WTC11 (cell line): ENCODE measurements at regions not wholly inside any gene's neighbourhood (a gene's known extent, or its start where the extent isn't known, plus 50 kb on each side); places are given as distances from the start of the nearest gene placed in this dataset.

Source experiments
- ATAC-seq: fragments of 200-7000 bp; cut with Tn5 transposase; 2 replicates; pipeline ENCODE4 v1.10.0; 2021; ENCODE audit warnings: mild to moderate bottlenecking, moderate library complexity
- CTCF ChIA-PET: fragments of 300-600 bp; sonication (Branson Sonifier 250); formaldehyde crosslinking; loops from one replicate; lab custom pipeline; 2021; ENCODE audit warnings: antibody characterized with exemption; lab: Charles Lee
- POLR2A ChIA-PET: fragments of 350-600 bp; sonication (Branson Sonifier 250); formaldehyde crosslinking; loops from one replicate; lab custom pipeline; 2021; ENCODE audit warnings: antibody characterized with exemption; lab: Charles Lee
- DNase-seq: peaks from one replicate; pipeline ENCODE4 v3.0.0; 2021; ENCODE audit warnings: low spot score
- H3K27ac Mint-ChIP-seq: 2 replicates; pipeline ENCODE4 v1.8.0; 2021; ENCODE audit warnings: mixed read lengths
- H3K27me3 Mint-ChIP-seq: 2 replicates; pipeline ENCODE4 v1.8.0; 2021; ENCODE audit warnings: low read depth, mild to moderate bottlenecking, moderate library complexity, mixed read lengths
- H3K36me3 Mint-ChIP-seq: 2 replicates; pipeline ENCODE4 v1.8.0; 2021; ENCODE audit warnings: mixed read lengths
- H3K4me1 Mint-ChIP-seq: 2 replicates; pipeline ENCODE4 v1.8.0; 2022; ENCODE audit warnings: mixed read lengths
- H3K4me3 Mint-ChIP-seq: 2 replicates; pipeline ENCODE4 v1.8.0; 2021; ENCODE audit warnings: mild to moderate bottlenecking, moderate library complexity, mixed read lengths
- H3K9me3 Mint-ChIP-seq: 2 replicates; pipeline ENCODE4 v1.8.0; 2021; ENCODE audit warnings: mixed read lengths
- FOXK1 ChIP-seq: sonication (generic); formaldehyde crosslinking; IDR thresholded peaks from 2 replicates; pipeline ENCODE4 v1.8.0; 2022; ENCODE audit warnings: mild to moderate bottlenecking, moderate library complexity, missing genetic modification reagents
- FOXP1 ChIP-seq: sonication (generic); formaldehyde crosslinking; IDR thresholded peaks from 2 replicates; pipeline ENCODE4 v1.8.0; 2022; ENCODE audit warnings: missing genetic modification reagents, mild to moderate bottlenecking, moderate library complexity, borderline replicate concordance
- OVOL2 ChIP-seq: fragments of 250-450 bp; sonication (Bioruptor Pico); IDR thresholded peaks from 2 replicates; pipeline ENCODE4 v1.9.0; 2021; ENCODE audit warnings: mild to moderate bottlenecking, borderline replicate concordance
- RELA ChIP-seq: sonication (generic); formaldehyde crosslinking; IDR thresholded peaks from 2 replicates; pipeline ENCODE4 v1.8.1; 2022; ENCODE audit warnings: missing genetic modification reagents, mild to moderate bottlenecking, borderline replicate concordance
- SP1 ChIP-seq: sonication (generic); formaldehyde crosslinking; conservative IDR thresholded peaks from 2 replicates; pipeline ENCODE4 v1.8.1; 2022; ENCODE audit warnings: missing genetic modification reagents
- ZNF232 ChIP-seq: sonication (generic); formaldehyde crosslinking; IDR thresholded peaks from 2 replicates; pipeline ENCODE4 v1.8.0; 2022; ENCODE audit warnings: mild to moderate bottlenecking, missing genetic modification reagents
- ZNF416 ChIP-seq: fragments of 250-450 bp; sonication (Bioruptor Pico); IDR thresholded peaks from 2 replicates; pipeline ENCODE4 v1.9.0; 2021; ENCODE audit warnings: mild to moderate bottlenecking, inconsistent platforms
- TF ChIP-seq, protein P1 (sequence below): fragments of 250-450 bp; sonication (Bioruptor Pico); conservative IDR thresholded peaks from 2 replicates; pipeline ENCODE4 v1.9.0; 2021; ENCODE audit warnings: mild to moderate bottlenecking
- TF ChIP-seq, protein P2 (sequence below): sonication (generic); formaldehyde crosslinking; IDR thresholded peaks from 2 replicates; pipeline ENCODE4 v1.8.1; 2023; ENCODE audit warnings: mild to moderate bottlenecking, missing genetic modification reagents
- TF ChIP-seq, protein P3 (sequence below): sonication (generic); formaldehyde crosslinking; IDR thresholded peaks from 2 replicates; pipeline ENCODE4 v1.8.0; 2022; ENCODE audit warnings: mild to moderate bottlenecking, missing genetic modification reagents
- TF ChIP-seq, protein P4 (sequence below): fragments of 250-450 bp; sonication (Bioruptor Pico); IDR thresholded peaks from 2 replicates; pipeline ENCODE4 v1.9.0; 2021; ENCODE audit warnings: mild to moderate bottlenecking, borderline replicate concordance
- TF ChIP-seq, protein P5 (sequence below): sonication (generic); formaldehyde crosslinking; IDR thresholded peaks from 2 replicates; pipeline ENCODE4 v1.8.1; 2022; ENCODE audit warnings: low read depth, mild to moderate bottlenecking, moderate library complexity, missing genetic modification reagents, borderline replicate concordance
- TF ChIP-seq, protein P6 (sequence below): fragments of 250-450 bp; sonication (Bioruptor Pico); IDR thresholded peaks from 2 replicates; pipeline ENCODE4 v1.9.0; 2021; ENCODE audit warnings: moderate library complexity, mild to moderate bottlenecking, inconsistent platforms, borderline replicate concordance
- TF ChIP-seq, protein P7 (sequence below): sonication (generic); formaldehyde crosslinking; IDR thresholded peaks from 2 replicates; pipeline ENCODE4 v1.8.1; 2023; ENCODE audit warnings: mild to moderate bottlenecking, missing genetic modification reagents, borderline replicate concordance
- TF ChIP-seq, protein P8 (sequence below): sonication (generic); formaldehyde crosslinking; IDR thresholded peaks from 2 replicates; pipeline ENCODE4 v1.8.0; 2023; ENCODE audit warnings: missing genetic modification reagents, mild to moderate bottlenecking, borderline replicate concordance
- TF ChIP-seq, protein P9 (sequence below): sonication (generic); formaldehyde crosslinking; IDR thresholded peaks from 2 replicates; pipeline ENCODE4 v1.8.1; 2022; ENCODE audit warnings: mild to moderate bottlenecking, missing genetic modification reagents, moderate library complexity, borderline replicate concordance

DNA sequence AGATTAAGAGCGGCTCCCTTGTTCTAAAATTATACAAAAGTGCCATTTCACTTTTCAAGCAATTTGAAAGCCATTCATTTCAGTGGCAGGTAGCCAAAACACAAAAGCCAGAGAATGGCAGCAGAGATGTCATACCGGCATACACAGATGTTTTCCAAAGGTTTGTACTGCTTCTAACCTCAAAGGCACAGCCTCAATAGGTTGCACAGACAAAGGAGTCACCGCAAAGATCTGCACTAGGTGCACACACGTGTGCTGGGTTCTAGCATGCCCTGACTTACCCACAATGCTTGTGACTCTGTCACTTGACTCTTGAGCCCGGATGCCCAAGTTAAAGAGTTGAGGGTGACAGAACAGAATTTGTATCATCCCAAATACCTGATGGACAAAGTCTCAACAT, 448.9 kb upstream of the ADGRL2 start:
- Mint-ChIP-seq H3K9me3 (peaks cover 5% of the 10 kb centered on the region; the same call in 1 of the 2 replicates), H3K36me3 (peaks cover under 1% of the 10 kb centered on the region), H3K4me3 (no peak overlapping the region), H3K4me1 (peaks cover 49% of the 10 kb centered on the region), H3K27ac (0 out of 2 replicates have a peak overlapping the region, but pooled peaks have one; percentile 10), H3K27me3 (no peaks in the 10 kb centered on the region)
- ATAC-seq (no peak), DNase-seq (no peak)
- ChIA-PET CTCF (no interaction called here), POLR2A (no interaction called here)
- TF ChIP-seq, protein P1, sequence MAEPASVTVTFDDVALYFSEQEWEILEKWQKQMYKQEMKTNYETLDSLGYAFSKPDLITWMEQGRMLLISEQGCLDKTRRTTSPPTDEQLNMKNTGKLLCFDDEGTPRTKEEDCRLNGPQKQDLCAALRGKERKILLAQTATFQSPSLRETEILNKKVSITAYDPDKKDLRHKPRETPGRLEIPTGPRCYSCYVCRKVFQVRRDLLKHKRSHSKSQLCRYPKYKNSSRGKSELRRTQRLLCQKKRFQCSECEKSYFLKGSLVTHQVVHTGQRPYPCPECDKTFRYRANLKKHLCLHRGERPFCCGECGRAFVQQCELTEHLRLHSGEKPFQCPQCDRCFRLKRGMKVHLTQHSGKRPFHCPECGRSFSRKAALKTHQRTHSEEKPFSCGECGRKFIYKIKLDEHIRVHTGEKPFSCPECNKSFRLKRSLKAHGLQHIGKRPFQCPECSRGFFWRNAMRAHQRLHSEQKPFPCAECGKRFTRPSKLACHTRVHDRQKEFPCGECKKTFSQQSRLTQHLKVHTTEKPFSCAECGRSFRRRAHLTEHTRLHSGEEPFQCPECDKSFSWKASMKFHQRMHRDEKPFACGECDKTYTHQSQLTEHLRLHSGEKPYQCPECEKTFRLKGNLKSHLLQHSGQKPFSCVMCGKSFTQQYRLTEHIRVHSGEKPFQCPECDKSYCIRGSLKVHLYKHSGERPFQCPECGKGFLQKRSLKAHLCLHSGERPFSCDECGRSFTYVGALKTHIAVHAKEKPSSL (CRISPR knock-in tag), result no peak
- TF ChIP-seq, protein P2, sequence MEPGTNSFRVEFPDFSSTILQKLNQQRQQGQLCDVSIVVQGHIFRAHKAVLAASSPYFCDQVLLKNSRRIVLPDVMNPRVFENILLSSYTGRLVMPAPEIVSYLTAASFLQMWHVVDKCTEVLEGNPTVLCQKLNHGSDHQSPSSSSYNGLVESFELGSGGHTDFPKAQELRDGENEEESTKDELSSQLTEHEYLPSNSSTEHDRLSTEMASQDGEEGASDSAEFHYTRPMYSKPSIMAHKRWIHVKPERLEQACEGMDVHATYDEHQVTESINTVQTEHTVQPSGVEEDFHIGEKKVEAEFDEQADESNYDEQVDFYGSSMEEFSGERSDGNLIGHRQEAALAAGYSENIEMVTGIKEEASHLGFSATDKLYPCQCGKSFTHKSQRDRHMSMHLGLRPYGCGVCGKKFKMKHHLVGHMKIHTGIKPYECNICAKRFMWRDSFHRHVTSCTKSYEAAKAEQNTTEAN, result no peak
- TF ChIP-seq OVOL2 (CRISPR knock-in tag), result no peak
- no peak for TF ChIP-seq FOXK1 (CRISPR knock-in tag)
- TF ChIP-seq, protein P3, sequence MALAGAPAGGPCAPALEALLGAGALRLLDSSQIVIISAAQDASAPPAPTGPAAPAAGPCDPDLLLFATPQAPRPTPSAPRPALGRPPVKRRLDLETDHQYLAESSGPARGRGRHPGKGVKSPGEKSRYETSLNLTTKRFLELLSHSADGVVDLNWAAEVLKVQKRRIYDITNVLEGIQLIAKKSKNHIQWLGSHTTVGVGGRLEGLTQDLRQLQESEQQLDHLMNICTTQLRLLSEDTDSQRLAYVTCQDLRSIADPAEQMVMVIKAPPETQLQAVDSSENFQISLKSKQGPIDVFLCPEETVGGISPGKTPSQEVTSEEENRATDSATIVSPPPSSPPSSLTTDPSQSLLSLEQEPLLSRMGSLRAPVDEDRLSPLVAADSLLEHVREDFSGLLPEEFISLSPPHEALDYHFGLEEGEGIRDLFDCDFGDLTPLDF (CRISPR knock-in tag), result no peak
- TF ChIP-seq, protein P4, sequence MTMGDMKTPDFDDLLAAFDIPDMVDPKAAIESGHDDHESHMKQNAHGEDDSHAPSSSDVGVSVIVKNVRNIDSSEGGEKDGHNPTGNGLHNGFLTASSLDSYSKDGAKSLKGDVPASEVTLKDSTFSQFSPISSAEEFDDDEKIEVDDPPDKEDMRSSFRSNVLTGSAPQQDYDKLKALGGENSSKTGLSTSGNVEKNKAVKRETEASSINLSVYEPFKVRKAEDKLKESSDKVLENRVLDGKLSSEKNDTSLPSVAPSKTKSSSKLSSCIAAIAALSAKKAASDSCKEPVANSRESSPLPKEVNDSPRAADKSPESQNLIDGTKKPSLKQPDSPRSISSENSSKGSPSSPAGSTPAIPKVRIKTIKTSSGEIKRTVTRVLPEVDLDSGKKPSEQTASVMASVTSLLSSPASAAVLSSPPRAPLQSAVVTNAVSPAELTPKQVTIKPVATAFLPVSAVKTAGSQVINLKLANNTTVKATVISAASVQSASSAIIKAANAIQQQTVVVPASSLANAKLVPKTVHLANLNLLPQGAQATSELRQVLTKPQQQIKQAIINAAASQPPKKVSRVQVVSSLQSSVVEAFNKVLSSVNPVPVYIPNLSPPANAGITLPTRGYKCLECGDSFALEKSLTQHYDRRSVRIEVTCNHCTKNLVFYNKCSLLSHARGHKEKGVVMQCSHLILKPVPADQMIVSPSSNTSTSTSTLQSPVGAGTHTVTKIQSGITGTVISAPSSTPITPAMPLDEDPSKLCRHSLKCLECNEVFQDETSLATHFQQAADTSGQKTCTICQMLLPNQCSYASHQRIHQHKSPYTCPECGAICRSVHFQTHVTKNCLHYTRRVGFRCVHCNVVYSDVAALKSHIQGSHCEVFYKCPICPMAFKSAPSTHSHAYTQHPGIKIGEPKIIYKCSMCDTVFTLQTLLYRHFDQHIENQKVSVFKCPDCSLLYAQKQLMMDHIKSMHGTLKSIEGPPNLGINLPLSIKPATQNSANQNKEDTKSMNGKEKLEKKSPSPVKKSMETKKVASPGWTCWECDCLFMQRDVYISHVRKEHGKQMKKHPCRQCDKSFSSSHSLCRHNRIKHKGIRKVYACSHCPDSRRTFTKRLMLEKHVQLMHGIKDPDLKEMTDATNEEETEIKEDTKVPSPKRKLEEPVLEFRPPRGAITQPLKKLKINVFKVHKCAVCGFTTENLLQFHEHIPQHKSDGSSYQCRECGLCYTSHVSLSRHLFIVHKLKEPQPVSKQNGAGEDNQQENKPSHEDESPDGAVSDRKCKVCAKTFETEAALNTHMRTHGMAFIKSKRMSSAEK (CRISPR knock-in tag), result no peak
- no peak for TF ChIP-seq ZNF416 (CRISPR knock-in tag)
- TF ChIP-seq ZNF232 (CRISPR knock-in tag), result no peak
- TF ChIP-seq FOXP1, result no peak
- TF ChIP-seq, protein P5, sequence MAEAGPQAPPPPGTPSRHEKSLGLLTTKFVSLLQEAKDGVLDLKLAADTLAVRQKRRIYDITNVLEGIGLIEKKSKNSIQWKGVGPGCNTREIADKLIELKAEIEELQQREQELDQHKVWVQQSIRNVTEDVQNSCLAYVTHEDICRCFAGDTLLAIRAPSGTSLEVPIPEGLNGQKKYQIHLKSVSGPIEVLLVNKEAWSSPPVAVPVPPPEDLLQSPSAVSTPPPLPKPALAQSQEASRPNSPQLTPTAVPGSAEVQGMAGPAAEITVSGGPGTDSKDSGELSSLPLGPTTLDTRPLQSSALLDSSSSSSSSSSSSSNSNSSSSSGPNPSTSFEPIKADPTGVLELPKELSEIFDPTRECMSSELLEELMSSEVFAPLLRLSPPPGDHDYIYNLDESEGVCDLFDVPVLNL (CRISPR knock-in tag), result no peak
- TF ChIP-seq, protein P6, sequence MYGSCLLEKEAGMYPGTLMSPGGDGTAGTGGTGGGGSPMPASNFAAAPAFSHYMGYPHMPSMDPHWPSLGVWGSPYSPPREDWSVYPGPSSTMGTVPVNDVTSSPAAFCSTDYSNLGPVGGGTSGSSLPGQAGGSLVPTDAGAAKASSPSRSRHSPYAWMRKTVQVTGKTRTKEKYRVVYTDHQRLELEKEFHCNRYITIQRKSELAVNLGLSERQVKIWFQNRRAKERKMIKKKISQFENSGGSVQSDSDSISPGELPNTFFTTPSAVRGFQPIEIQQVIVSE (CRISPR knock-in tag), result no peak
- no peak for TF ChIP-seq RELA (CRISPR knock-in tag)
- TF ChIP-seq SP1, result no peak
- TF ChIP-seq, protein P7, sequence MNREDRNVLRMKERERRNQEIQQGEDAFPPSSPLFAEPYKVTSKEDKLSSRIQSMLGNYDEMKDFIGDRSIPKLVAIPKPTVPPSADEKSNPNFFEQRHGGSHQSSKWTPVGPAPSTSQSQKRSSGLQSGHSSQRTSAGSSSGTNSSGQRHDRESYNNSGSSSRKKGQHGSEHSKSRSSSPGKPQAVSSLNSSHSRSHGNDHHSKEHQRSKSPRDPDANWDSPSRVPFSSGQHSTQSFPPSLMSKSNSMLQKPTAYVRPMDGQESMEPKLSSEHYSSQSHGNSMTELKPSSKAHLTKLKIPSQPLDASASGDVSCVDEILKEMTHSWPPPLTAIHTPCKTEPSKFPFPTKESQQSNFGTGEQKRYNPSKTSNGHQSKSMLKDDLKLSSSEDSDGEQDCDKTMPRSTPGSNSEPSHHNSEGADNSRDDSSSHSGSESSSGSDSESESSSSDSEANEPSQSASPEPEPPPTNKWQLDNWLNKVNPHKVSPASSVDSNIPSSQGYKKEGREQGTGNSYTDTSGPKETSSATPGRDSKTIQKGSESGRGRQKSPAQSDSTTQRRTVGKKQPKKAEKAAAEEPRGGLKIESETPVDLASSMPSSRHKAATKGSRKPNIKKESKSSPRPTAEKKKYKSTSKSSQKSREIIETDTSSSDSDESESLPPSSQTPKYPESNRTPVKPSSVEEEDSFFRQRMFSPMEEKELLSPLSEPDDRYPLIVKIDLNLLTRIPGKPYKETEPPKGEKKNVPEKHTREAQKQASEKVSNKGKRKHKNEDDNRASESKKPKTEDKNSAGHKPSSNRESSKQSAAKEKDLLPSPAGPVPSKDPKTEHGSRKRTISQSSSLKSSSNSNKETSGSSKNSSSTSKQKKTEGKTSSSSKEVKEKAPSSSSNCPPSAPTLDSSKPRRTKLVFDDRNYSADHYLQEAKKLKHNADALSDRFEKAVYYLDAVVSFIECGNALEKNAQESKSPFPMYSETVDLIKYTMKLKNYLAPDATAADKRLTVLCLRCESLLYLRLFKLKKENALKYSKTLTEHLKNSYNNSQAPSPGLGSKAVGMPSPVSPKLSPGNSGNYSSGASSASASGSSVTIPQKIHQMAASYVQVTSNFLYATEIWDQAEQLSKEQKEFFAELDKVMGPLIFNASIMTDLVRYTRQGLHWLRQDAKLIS (CRISPR knock-in tag), result no peak
- TF ChIP-seq, protein P8, sequence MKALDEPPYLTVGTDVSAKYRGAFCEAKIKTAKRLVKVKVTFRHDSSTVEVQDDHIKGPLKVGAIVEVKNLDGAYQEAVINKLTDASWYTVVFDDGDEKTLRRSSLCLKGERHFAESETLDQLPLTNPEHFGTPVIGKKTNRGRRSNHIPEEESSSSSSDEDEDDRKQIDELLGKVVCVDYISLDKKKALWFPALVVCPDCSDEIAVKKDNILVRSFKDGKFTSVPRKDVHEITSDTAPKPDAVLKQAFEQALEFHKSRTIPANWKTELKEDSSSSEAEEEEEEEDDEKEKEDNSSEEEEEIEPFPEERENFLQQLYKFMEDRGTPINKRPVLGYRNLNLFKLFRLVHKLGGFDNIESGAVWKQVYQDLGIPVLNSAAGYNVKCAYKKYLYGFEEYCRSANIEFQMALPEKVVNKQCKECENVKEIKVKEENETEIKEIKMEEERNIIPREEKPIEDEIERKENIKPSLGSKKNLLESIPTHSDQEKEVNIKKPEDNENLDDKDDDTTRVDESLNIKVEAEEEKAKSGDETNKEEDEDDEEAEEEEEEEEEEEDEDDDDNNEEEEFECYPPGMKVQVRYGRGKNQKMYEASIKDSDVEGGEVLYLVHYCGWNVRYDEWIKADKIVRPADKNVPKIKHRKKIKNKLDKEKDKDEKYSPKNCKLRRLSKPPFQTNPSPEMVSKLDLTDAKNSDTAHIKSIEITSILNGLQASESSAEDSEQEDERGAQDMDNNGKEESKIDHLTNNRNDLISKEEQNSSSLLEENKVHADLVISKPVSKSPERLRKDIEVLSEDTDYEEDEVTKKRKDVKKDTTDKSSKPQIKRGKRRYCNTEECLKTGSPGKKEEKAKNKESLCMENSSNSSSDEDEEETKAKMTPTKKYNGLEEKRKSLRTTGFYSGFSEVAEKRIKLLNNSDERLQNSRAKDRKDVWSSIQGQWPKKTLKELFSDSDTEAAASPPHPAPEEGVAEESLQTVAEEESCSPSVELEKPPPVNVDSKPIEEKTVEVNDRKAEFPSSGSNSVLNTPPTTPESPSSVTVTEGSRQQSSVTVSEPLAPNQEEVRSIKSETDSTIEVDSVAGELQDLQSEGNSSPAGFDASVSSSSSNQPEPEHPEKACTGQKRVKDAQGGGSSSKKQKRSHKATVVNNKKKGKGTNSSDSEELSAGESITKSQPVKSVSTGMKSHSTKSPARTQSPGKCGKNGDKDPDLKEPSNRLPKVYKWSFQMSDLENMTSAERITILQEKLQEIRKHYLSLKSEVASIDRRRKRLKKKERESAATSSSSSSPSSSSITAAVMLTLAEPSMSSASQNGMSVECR, result no peak
- TF ChIP-seq, protein P9, sequence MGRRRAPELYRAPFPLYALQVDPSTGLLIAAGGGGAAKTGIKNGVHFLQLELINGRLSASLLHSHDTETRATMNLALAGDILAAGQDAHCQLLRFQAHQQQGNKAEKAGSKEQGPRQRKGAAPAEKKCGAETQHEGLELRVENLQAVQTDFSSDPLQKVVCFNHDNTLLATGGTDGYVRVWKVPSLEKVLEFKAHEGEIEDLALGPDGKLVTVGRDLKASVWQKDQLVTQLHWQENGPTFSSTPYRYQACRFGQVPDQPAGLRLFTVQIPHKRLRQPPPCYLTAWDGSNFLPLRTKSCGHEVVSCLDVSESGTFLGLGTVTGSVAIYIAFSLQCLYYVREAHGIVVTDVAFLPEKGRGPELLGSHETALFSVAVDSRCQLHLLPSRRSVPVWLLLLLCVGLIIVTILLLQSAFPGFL (CRISPR knock-in tag), result no peak
